Gastroesophageal sphincter (tissue), 3 donors: ENCODE measurements at regions not wholly inside any gene's neighbourhood (a gene's known extent, or its start where the extent isn't known, plus 50 kb on each side); places are given as distances from the start of the nearest gene placed in this dataset.

Experiments used
- CTCF ChIP-seq, 4 experiments: fragments of 200-600 bp in 2 of 4; fragments of 450-650 bp in 2 of 4; sonication (generic) in 1 of 4; IDR thresholded peaks; one replicate each; pipeline ENCODE4 v1.5.1; 2017 to 2019; ENCODE audit warnings: antibody characterized with exemption in 4 of 4, mild to moderate bottlenecking in 2 of 4, moderate library complexity in 2 of 4
- EP300 ChIP-seq: sonication (generic); formaldehyde crosslinking; IDR thresholded peaks from one replicate; pipeline ENCODE4 v1.6.1; 2017; ENCODE audit warnings: antibody characterized with exemption, mild to moderate bottlenecking
- POLR2A ChIP-seq, 2 donors: fragments of 450-650 bp; IDR thresholded peaks; one replicate each; pipeline ENCODE4 v1.6.1; 2017; ENCODE audit warnings: antibody characterized with exemption in 2 of 2, mild to moderate bottlenecking in 2 of 2, moderate library complexity in 1 of 2
- POLR2AphosphoS5 ChIP-seq: sonication (generic); formaldehyde crosslinking; IDR thresholded peaks from one replicate; pipeline ENCODE4 v1.6.1; 2017; ENCODE audit warnings: antibody characterized with exemption

- TF ChIP-seq CTCF (IDR thresholded peaks at IDR 0.05) (no peak), POLR2A (IDR thresholded peaks at IDR 0.05) (no peak), EP300 (no peak), POLR2AphosphoS5 (no peak)
These were observed 843.8 kb upstream of the LRRTM1 start for GRCh38 chr2:81148323-81148722.
